ENCODE measurements at regions not wholly inside any gene's neighbourhood (a gene's known extent, or its start where the extent isn't known, plus 50 kb on each side); places are given as distances from the start of the nearest gene placed in this dataset.

DNA sequence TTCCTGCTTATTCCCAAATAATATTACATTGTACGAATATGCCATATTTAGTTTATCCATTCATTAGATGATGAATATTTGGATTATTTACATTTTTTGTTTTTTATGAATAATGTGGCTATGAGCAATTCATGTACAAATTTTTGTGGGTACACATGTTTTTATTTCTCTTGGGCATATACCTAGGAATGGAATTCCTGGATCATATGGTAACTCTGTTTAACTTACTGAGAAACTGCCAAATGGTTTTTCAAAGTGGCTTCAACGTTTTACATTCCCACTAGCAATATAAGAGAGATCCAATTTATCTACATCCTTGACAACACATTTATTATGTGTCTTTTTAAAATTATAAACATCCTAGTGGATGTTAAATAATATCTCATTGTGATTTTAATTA is 362.0 kb upstream of the TMCO5A start:
- FAIRE-seq (no peak), DNase-seq (ENCODE audit: low spot score) (no peak)

DNA sequence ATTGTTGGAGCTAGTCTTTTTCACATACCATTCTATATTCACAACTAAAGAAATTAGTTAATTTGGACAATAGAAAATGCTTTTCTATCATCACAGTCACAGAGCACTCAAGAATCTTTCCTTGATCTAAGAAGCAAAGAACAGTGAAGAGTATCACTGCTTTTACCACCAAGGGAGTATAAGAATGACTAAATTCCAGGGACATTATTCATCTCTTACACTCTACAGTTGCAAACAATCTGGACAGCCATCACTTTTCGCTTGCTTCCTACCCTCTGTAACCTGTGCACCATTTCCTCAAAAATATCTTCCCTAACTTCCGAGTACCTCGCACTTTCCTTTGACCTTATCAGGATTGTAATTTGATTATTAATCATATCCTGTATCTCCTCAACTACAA is 359.5 kb upstream of the TMCO5A start:
- DNase-seq (ENCODE audit: low spot score) (no peak), FAIRE-seq (no peak)

DNA sequence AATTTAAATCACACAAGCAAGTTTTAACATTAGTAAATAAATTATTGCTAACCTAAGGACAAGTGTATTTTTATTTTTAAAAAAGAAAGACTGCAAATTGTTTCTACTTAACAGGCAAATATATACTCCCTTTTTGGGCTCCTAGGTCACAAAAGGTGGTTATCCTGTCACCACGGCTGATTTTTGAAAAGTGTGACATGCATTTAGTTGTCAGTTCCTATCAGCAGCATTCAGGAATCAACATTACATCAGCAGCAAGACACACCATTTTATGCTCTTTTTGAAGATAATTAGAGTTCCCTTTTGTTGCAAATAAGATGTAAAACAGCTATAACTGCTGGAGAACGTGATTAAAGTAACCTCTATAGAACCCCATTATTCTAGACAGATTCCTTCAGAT is 357.5 kb upstream of the TMCO5A start:
- FAIRE-seq (no peak), DNase-seq (ENCODE audit: low spot score) (no peak)

DNA sequence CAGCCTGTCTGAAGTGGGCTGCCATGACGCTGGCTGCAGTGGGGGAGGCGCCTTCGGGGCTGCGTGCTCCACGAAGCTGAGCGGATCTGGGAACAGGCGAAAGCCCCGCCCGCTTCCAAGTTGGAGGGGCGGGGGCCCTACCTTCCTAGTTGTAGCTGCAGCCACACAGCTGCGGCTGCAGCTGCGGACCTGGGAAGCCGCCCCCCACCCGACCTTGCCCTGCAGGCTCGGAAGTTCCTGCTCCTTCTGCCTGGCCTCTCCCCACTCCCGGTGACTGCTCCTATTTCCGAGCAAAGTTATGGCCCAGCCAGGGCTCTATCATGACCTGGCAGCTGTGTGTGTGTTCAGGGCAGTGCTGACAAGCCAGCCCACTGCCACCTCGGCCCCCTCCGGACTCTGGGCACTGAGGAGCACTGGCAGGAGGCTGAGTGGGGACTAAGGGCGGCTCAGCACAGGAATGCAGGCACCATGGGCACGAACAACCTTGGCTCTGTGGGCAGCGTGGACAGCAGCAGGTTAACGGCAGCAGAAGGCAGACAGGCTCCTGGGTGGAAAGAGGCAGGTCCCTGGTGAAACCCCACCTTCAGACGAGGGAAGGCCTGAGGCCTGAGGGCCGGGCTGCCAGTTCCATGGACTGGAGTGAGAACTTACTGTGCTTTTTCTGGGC is 352.4 kb upstream of the TMCO5A start:
- no peak for FAIRE-seq
- DNase-seq (ENCODE audit: low spot score), result no peak

DNA sequence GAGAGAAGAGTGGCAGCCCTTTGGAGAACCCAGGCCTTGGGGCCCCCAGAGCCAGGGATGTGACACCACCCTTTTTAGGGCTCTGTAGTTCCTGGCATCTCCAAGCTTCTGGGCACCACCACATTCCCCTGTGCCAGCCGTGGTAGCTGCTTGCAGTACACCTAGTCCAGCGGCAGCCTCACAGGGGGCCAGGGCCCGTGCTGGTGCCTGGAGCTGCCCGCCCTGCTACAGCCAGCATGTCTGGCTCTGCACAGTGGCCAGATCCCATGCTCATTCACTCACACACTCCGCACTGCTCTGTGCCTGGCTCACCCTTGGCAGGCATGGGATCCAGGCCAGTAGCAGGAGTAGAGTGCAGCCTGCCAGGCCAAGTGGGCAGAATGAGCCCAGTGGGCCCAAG is 351.6 kb upstream of the TMCO5A start:
- FAIRE-seq, result no peak

DNA sequence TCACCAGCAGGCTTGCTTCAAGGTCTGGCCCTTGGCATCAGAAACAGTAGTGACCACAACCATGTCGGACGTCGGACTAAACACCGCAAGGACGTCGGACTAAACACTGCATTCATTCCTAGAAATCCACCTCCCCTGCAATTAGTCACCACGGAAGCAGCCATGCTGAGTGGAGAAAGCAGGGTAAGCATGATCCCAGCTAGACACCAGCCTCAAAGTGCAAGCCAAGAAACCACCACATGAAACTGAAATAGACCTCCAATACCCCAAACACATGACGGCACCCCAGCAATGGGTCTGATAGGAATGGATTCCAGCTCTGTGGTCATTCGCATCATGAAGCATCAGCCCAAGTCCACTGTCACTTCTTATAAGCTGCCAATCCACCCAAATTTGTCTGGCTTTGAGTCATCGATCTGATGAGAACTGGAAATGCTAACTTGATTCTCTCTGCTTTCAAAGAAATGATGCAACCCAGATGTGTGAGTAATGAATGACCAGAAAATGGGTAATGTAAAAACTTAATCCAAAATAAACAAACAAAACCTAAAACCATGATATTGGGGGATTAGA is 348.3 kb upstream of the TMCO5A start:
- DNase-seq (ENCODE audit: low spot score) (no peak), FAIRE-seq (no peak)

More for the DNA sequence above, 351.6 kb upstream of the TMCO5A start:
- DNase-seq (ENCODE audit: low spot score), result no peak

DNA sequence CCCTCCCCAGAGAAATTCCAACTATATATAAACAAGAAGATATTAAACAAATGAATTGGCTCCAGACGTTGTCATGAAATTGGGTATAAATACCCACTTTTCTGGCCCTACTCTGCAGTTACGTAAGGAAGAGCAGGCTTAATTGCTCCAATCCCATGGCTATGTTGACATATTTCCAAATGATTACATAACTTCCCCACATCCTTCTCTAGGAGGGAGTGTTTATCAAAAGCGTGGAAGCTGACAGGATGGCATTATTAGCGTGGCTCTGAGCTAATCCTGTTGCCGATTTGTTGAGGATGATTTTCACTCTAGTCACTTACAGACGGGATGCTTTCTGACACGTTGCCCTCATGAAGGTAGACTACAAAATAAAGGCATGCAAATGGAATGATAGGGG is 347.5 kb upstream of the TMCO5A start:
- DNase-seq (ENCODE audit: low spot score) (no peak), FAIRE-seq (no peak)

DNA sequence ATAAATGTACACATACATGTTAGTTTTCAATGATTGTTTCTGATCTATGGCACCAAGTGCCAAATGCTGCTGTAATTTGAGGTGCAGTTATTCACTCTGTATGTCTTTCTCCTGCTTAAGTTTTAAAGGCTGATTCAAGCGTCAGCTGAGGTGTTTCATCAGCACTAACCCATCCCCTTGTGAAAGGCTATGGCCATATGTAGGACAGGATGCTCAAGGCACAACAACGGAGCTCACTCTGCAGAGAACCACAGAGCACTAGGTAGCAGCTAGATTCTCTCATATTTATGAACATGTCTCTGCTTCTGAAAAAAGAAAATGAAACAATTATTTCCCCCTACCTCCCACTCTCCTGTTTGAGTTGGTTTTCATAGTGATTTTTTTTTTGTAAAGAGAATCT is 340.0 kb upstream of the TMCO5A start:
- FAIRE-seq, result no peak
- no peak for DNase-seq (ENCODE audit: low spot score)

DNA sequence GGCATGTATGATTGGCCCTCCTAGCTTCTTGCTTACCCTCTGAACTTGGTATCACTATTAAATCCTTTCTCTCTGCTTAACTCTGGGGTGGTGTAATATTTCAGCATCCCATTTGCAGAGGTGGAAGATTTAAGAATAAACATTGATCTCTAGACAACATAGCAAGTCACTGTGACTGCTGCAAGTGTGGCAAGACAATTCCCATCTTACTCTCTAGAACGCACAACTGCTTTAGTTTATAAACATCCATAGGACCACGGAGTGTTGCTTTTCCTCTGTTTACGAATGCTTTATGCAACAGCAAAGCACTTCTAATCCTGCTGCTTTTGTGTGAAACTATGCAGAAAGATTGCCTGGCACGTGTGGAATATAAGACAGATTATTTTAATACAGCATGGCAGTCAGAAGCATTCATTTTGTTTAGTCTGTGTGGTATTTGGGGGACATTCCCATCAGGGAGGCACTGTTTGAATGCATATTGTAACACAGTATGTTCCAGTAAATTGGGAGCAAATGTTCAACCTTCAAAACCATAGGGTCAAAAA is 338.9 kb upstream of the TMCO5A start:
- FAIRE-seq, result no peak

DNA sequence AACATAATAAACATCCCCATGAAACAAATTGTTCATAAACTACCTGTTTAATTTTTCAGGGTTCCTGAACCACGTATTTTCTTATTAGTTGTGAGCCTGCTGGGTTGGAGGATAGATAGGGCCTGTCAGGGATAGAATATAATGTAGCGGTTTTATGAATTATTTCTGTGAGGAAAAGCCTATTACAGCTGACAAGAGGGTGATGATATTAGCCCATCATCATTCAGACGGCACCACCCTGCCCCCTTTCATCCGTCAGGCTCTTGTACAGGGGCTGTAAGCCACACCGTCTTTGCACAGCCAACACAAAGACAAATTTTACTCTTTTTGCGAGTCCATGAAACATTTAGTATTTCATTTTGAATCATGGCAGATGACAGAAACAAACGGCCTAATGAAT is 335.3 kb upstream of the TMCO5A start:
- FAIRE-seq (no peak), DNase-seq (ENCODE audit: low spot score) (no peak)

More for the DNA sequence above, 338.9 kb upstream of the TMCO5A start:
- DNase-seq (ENCODE audit: low spot score), result no peak

DNA sequence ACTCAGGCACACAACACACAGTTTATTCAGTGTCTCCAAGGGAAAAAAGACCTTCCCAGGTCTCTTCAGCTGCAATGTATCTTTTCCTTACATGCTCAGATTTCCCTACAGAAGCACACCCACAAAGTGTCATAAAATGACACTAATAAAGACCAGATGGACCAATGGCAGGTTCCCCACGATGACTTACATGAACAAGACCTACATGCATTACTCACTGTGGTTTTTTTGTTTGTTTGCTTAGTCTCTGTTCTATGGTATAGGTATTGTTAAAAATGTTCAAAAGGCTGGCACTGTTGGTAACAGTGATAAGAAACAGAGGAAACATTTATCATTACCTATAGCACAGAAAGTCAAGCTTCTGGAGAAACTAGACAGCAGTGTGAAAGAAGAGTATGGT is 318.2 kb upstream of the TMCO5A start:
- no peak for FAIRE-seq

DNA sequence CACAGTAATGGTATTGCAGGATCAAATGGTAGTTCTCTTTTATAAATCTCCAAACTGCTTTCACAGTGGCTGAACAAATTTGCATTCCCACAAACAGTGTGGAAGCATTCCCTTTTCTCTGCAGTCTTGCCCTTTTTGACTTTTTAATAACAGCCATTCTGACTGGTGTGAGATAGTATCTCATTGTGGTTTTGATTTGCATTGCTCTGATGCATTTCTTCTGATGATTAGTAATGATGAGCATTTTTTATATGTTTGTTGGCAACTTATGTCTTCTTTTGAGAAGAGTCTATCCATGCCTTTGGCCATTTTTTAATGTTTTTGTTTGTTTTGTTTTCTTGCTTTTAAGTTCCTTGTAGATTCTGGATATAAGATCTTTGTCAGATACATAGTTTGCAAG is 316.1 kb upstream of the TMCO5A start:
- FAIRE-seq (no peak), DNase-seq (ENCODE audit: low spot score) (no peak)

More for the DNA sequence above, 318.2 kb upstream of the TMCO5A start:
- DNase-seq (ENCODE audit: low spot score), result no peak

DNA sequence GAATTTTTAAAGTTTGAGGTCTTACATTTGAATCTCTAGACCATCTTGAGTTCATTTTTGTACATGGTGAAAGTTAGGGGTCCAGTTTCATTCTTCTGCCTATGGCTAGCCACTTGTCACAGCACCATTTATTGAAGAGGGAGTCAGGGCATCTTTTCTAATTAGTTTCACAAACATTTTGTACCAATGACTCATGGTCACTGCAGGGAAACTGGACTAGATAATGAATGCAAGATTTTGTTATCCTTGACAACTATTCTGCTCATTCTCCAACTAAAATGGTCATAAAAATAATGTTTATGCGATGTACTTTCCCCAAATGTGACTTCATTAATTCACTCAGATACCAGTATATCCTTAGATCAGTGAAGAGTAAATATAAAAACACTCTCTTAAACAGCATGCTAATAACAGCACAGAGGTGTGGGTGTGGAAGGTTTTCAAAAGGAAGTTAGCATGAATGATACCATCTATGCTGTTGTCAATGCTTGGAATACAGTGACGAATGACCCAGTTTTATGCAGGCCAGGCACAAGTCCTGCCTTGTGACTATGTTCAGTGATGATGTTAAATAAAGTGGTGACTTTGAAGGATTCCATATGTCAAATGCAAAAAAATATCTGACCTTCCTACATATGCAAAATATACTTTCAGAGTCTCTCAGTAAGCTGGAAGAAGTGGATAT is 314.9 kb upstream of the TMCO5A start:
- DNase-seq (ENCODE audit: low spot score) (no peak), FAIRE-seq (no peak)

DNA sequence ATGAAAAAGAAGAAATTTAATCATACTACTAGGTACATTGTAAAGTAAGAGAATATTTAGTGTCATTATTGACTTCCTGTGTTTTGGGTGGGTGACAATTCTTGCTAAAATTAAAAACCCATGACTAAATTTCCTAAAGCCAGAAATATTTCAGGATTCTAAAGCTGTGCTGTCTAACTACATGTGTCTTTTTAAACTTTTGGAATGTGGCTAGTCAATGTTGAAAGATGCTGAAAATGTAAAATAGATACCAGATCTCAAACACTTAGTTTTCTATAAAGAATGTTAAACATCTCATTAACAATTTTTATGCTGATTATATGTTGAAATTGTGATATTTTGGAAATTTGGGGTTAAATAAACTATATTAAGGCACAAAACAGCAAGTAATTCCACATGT is 308.9 kb upstream of the TMCO5A start:
- DNase-seq (ENCODE audit: low spot score) (no peak), FAIRE-seq (no peak)

DNA sequence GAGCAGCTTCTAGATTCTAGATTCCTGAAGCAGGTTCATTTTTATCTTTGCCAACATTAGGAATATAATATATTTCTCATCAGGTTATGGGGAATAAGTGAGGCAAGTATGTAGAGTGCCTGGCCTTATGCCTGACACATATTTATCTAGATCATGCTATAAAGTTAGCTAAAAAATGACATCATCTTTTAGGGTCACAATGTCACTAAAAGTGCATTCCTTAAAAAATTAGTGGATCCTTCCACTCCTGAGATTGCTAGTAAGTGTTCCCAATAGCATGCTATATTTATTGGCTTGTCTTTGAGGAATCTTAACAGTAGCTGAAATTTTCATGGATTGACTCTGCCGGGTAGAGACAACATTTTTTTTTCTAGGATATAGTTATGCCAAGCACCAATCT is 305.9 kb upstream of the TMCO5A start:
- no peak for DNase-seq (ENCODE audit: low spot score)
- no peak for FAIRE-seq

DNA sequence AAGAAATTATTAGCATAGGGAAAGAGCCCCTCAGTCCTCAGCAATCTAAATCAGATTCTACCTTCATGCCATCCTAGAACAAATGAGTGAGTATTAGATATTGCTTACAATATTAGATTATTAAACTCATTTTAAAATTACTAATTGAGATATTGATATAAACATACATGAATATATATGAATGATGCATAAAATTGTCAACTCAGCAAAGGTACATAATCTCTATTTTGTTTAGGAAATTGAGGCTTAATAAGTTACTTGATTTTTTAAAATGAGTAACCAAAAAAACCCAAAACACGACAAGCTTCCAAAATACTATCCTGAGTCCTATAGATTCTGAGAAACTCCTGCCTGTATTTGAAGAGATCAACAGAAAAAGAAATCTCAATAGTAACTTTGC is 297.7 kb upstream of the TMCO5A start:
- FAIRE-seq, result no peak
- DNase-seq (ENCODE audit: low spot score), result no peak

DNA sequence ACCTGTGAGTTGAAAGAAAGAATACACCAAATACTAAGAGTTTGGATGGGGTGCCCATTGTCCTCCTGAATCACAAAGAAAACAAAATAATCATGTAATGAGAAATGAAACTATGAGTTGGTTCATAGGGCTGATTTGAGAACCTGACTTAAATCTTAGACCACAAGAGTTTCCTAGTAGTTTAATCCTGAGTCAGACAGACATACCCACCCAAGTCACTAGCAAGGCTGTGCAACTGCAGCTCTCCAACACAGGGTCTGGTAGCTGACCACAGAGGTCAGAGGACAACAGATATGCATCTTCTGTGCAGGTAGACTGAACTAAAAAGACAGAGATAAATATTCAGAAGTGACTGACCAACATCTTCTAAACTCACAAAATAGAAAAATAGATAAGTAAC is 296.3 kb upstream of the TMCO5A start:
- FAIRE-seq (no peak), DNase-seq (ENCODE audit: low spot score) (no peak)

DNA sequence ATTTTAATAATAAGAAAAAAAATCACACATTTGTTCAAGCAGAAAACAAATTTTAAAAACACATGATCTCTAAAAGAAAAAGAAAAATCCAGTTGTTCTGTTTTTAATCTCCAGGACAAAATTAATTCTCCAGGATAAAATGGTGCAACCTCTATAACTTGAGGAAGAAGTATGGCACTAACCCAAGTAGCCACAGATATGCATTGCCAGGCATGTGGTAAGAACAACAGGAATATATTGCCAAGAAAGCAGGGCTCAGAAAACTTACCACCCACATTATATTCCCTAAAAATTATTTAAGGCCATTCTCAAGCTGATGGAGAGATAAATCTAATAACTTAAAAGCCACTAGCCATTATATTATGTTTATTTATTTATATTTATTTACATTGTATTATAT is 295.7 kb upstream of the TMCO5A start:
- FAIRE-seq (no peak), DNase-seq (ENCODE audit: low spot score) (no peak)

DNA sequence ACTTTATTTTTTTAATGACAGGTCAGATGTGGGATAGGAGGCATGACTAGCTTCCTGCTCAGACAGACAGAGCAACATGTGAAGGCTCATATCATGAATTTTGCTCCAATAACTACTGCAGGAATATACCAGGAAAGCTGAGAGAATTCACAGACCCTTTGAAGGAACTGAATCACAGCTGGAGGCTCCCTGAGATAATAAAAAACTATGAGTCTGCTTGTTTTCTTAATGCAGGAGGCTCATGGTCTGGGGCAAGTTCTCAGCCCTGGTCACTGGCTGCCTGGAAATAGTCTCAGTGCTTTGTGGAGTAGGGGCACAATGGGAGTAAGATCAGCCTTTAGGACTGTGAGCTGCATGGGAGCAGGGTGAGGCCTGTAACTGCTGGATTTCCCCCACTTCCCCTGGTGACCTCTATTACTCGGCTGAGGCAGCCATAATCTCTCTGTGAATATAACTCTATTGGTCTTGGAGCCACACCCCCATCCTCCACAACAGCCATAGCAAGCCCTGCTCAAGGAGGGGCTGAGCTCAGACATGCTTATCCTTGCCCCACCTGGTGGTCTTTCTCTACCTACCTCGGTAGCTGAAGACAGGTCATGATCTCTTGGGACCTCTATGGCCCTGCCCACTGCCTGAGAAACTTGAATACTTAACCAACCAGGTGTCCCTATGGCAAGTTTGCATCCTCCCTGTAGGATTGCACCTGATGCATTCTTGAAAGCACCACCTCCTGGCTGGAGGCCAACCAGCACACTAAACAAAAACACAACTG is 281.6 kb upstream of the TMCO5A start:
- no peak for DNase-seq (ENCODE audit: low spot score)
- FAIRE-seq, result no peak

DNA sequence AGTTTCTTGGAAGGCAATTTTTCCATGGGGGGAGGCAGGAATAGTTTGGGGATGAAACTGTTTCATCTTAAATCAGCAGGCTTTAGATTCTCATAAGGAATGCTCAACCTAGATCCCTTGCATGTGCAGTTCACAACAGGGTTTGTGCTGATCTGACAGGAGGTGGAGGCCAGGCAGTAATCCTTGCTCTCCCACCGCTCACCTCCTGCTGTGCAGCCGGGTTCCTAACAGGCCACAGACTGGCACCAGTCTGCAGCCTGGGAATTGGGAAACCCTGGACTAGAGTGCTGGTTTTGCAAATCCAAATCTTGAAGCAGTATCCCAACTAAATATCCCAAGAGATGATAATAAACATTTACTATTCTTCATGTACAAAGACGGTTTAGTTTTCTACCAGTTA is 256.3 kb upstream of the TMCO5A start:
- DNase-seq (ENCODE audit: low spot score), result no peak
- FAIRE-seq, result no peak

DNA sequence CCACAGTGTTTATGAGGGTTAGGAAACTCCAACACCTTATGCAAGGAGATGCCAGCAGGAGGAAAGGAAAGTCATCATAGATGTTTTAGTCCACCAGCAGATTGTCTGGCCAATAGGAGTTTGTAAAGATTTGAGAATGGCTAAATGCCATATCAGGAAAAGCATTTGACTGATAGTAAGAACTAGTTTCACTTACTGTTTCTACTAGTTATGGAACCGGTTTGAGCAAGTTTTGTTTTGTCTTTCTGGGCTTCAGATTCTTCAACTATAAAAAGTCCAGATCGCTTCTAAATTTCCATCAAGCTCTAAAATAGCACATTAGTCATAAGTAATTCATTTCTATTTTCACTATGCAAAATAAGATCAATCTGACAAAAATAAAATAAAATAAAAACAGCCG is 254.8 kb upstream of the TMCO5A start:
- DNase-seq (ENCODE audit: low spot score), result no peak
- FAIRE-seq, result no peak

DNA sequence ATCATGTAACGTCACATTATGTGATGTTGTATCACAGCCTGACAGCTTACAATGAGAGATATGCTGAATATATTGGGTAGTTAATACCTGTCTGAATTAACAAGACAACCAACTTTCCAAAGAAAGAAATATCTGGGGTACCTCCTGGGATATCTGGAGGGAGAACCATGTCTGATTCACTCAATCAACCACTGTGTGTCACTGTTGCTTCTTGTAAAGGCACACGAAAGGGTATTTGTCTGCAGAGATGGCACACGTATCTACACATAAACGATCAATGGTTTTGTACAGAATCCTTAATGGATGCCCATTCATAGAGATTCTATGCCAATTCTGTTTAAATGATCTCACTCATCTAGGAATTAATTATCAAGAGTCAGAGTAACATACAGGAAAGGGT is 252.1 kb upstream of the TMCO5A start:
- DNase-seq (ENCODE audit: low spot score) (no peak), FAIRE-seq (no peak)
